ENCODE measurements at regions not wholly inside any gene's neighbourhood (a gene's known extent, or its start where the extent isn't known, plus 50 kb on each side); places are given as distances from the start of the nearest gene placed in this dataset.

DNA sequence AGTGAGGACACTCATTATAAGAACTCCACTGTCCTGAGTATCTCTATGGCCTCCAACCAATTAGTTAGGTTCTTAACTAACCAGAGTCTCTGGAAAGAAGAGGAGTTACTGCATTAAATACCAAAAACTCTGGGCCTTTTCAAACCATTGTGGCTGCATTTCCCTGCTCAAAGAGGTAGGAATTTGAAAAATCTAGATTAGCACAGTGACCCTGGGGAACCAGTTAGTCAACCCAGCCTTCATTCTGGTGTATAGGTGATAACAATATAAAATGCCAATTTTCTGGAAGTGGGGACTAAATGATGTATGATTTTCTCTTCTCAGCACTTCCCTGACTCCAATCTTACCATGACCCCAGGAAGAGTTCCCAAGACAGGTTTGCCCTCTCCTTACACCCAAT, 287.8 kb upstream of the SETBP1 start:
- TF ChIP-seq ZNF184 (tag by site-specific recombination; IDR thresholded peaks at IDR 0.05) (no peak), ZNF37A (tag by site-specific recombination; IDR thresholded peaks at IDR 0.05) (no peak), ZNF274 (IDR thresholded peaks at IDR 0.05; ENCODE audit: low read length) (no peak), ZNF274 (tag by site-specific recombination; IDR thresholded peaks at IDR 0.05; ENCODE audit: borderline replicate concordance) (no peak), ZNF529 (tag by site-specific recombination; IDR thresholded peaks at IDR 0.05; ENCODE audit: insufficient replicate concordance) (no peak), SETDB1 (IDR thresholded peaks at IDR 0.05; ENCODE audit: insufficient read length, low read length) (no peak), ZNF521 (tag by site-specific recombination; IDR thresholded peaks at IDR 0.05) (no peak), ZBTB48 (tag by site-specific recombination; IDR thresholded peaks at IDR 0.05) (no peak), PRDM10 (tag by site-specific recombination; IDR thresholded peaks at IDR 0.05) (no peak), ZNF530 (tag by site-specific recombination; IDR thresholded peaks at IDR 0.05; ENCODE audit: low read depth) (no peak), ZNF324 (tag by site-specific recombination; IDR thresholded peaks at IDR 0.05) (no peak)
- TF ChIP-seq, protein P1, sequence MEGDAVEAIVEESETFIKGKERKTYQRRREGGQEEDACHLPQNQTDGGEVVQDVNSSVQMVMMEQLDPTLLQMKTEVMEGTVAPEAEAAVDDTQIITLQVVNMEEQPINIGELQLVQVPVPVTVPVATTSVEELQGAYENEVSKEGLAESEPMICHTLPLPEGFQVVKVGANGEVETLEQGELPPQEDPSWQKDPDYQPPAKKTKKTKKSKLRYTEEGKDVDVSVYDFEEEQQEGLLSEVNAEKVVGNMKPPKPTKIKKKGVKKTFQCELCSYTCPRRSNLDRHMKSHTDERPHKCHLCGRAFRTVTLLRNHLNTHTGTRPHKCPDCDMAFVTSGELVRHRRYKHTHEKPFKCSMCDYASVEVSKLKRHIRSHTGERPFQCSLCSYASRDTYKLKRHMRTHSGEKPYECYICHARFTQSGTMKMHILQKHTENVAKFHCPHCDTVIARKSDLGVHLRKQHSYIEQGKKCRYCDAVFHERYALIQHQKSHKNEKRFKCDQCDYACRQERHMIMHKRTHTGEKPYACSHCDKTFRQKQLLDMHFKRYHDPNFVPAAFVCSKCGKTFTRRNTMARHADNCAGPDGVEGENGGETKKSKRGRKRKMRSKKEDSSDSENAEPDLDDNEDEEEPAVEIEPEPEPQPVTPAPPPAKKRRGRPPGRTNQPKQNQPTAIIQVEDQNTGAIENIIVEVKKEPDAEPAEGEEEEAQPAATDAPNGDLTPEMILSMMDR (tag by site-specific recombination; IDR thresholded peaks at IDR 0.05): no peak
- TF ChIP-seq, protein P2, sequence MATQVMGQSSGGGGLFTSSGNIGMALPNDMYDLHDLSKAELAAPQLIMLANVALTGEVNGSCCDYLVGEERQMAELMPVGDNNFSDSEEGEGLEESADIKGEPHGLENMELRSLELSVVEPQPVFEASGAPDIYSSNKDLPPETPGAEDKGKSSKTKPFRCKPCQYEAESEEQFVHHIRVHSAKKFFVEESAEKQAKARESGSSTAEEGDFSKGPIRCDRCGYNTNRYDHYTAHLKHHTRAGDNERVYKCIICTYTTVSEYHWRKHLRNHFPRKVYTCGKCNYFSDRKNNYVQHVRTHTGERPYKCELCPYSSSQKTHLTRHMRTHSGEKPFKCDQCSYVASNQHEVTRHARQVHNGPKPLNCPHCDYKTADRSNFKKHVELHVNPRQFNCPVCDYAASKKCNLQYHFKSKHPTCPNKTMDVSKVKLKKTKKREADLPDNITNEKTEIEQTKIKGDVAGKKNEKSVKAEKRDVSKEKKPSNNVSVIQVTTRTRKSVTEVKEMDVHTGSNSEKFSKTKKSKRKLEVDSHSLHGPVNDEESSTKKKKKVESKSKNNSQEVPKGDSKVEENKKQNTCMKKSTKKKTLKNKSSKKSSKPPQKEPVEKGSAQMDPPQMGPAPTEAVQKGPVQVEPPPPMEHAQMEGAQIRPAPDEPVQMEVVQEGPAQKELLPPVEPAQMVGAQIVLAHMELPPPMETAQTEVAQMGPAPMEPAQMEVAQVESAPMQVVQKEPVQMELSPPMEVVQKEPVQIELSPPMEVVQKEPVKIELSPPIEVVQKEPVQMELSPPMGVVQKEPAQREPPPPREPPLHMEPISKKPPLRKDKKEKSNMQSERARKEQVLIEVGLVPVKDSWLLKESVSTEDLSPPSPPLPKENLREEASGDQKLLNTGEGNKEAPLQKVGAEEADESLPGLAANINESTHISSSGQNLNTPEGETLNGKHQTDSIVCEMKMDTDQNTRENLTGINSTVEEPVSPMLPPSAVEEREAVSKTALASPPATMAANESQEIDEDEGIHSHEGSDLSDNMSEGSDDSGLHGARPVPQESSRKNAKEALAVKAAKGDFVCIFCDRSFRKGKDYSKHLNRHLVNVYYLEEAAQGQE (tag by site-specific recombination; IDR thresholded peaks at IDR 0.05): no peak

All from HEK293 (cell line).